SK-N-MC (cell line): ENCODE measurements at regions not wholly inside any gene's neighbourhood (a gene's known extent, or its start where the extent isn't known, plus 50 kb on each side); places are given as distances from the start of the nearest gene placed in this dataset.

Experiments used
- DNase-seq: peaks from one replicate; pipeline ENCODE4 v3.0.0-alpha.2; 2011; ENCODE audit warnings: low read depth, low spot score
- H3K27ac ChIP-seq: fragments of 200-600 bp; sonication (generic); 2 replicates; pipeline ENCODE4 v1.5.1; 2016; ENCODE audit warnings: mixed run types
- H3K36me3 ChIP-seq: fragments of 200-600 bp; sonication (generic); 2 replicates; pipeline ENCODE4 v1.6.1; 2017; ENCODE audit warnings: antibody characterized with exemption, low read length, mixed read lengths; ENCODE audit not compliant: insufficient read depth
- H3K4me3 ChIP-seq: fragments of 200-600 bp; sonication (generic); 2 replicates; pipeline ENCODE4 v1.5.1; 2016
- H3K9ac ChIP-seq: fragments of 200-600 bp; sonication (generic); 2 replicates; pipeline ENCODE4 v1.8.0; 2017; ENCODE audit warnings: mixed run types, mixed read lengths; ENCODE audit not compliant: insufficient read length
- H3K9me3 ChIP-seq: fragments of 200-600 bp; sonication (generic); 2 replicates; pipeline ENCODE4 v1.6.1; 2017; ENCODE audit warnings: low read depth, mild to moderate bottlenecking, antibody characterized with exemption, low read length, moderate library complexity, mixed read lengths
- EZH2 ChIP-seq: fragments of 200-600 bp; sonication (generic); IDR thresholded peaks from one replicate; pipeline ENCODE4 v1.6.1; 2017; ENCODE audit warnings: antibody characterized with exemption
- FOXP2 ChIP-seq: optimal IDR thresholded peaks from 2 replicates; pipeline ENCODE3; 2011; ENCODE audit warnings: mild to moderate bottlenecking, moderate library complexity; ENCODE audit not compliant: insufficient read depth; ENCODE audit errors: extremely low read length, control extremely low read depth
- POLR2AphosphoS5 ChIP-seq: IDR thresholded peaks from 2 replicates; pipeline ENCODE4 v1.6.1; 2012; ENCODE audit warnings: mild to moderate bottlenecking, low read depth, low read length, borderline replicate concordance

DNA sequence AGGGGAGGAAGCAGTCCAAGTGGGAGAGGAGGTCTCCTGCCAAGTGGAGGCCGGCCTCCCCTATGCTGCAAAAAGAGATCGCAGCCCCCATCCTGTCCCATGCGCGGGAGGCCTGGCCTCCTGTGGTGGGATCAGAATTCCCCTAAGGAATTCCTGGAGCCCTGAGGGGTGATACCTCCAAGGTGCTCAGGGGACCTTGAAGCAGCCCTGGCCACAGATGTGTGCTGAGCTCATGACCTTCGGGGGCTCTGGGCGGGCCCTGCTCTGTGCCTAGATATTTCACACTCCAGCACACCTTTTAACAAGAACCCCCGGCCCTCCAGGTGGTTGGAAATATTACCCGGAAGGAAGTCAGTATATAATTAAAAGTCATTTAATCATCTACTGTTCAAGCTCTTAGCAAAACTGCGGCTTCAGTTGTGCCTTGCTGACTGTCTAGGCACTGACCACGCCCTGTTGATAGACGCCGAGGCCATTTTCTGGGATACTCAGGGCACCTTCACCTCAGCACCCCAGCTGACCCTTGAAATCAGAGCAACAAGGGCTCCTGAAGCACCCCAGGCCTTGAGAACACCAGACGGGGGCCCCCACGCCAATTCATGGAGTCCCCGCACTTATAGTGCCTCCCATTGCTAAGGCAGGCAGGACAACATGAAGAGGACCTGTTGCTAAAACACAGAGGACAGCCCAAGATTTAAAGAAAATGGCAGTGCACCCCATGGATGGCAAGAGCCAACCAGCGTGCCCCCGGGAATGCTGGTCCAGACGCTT lies 119.1 kb downstream of the NDUFA10 start:
- Histone ChIP-seq H3K9ac (no peak overlapping the region), H3K9me3 (no peaks in the 10 kb centered on the region), H3K36me3 (no peaks in the 10 kb centered on the region), H3K27ac (no peak overlapping the region), H3K4me3 (no peak overlapping the region)
- DNase-seq: no peak
- TF ChIP-seq POLR2AphosphoS5 (no peak), FOXP2 (no peak)

DNA sequence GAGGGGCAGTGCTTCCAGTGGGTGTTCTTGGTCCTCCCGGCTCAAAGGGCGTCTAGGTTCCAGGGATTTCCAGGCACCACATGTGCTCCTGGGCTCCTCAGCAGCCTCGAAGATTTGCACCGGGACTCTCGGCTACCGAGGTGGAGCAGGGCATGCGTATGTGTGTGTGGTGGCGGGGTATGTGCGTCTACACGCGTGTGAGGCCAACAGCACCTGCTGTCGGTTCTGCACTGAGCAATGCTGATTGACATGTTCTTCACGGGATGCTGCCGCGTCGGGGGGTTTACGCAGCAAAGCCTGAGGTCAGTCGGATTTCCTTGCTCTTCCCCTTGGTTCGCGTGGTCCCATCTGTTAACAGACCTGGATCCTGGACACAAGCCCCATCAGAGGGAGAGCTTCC lies 119.8 kb downstream of the NDUFA10 start:
- DNase-seq: no peak
- no peak overlapping the region for H3K4me3 ChIP-seq
- H3K36me3 ChIP-seq: no peaks in the 10 kb centered on the region
- TF ChIP-seq FOXP2 (no peak), POLR2AphosphoS5 (no peak), EZH2 (no peak)
- H3K9ac ChIP-seq: no peak overlapping the region
- H3K27ac ChIP-seq: no peak overlapping the region
- no peaks in the 10 kb centered on the region for H3K9me3 ChIP-seq

DNA sequence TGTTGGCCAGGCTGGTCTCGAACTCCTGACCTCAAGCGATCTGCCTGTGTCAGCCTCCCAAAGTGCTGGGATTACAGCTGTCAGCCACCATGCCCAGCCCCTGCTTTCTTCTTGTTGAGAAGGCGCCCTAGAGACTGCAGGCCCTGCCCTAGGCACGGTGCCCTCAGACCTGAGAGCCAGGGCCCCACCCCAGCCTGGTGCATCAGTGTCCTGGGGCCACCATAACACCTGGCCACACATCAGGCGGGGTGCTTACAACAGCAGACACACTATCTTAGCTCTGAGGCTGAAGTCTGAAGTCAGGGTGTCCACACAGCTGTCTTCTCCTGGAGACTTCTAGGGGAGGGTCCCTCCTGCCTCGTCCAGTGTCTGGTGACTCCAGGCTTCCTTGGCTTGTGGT lies 120.6 kb downstream of the NDUFA10 start:
- H3K27ac ChIP-seq: no peak overlapping the region
- no peak overlapping the region for H3K9ac ChIP-seq
- no peak for DNase-seq
- TF ChIP-seq EZH2 (no peak), FOXP2 (no peak), POLR2AphosphoS5 (no peak)
- H3K36me3 ChIP-seq: no peaks in the 10 kb centered on the region
- H3K9me3 ChIP-seq: no peaks in the 10 kb centered on the region
- H3K4me3 ChIP-seq: no peak overlapping the region

DNA sequence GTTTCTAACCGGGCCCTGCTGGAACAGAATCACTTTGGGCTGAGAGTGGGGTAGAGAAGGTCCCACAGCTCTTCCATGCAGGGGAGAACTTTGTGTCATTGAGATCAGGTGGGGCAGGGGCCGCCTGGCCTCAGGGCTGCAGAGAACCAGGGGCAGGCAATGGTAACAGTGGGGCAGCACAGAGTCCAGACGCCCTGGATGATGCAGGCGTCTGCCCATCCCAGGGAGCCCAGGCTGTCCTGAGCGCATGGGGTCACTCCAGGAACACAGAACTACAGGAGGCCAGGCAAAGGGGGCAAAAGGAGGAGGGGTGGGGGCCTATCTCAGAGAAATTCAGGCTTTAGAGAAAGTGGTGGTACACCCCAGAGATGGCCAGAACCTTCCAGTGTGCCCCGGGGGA lies 121.3 kb downstream of the NDUFA10 start:
- no peak for DNase-seq
- Histone ChIP-seq H3K9ac (no peak overlapping the region), H3K4me3 (no peak overlapping the region), H3K36me3 (no peaks in the 10 kb centered on the region), H3K27ac (no peak overlapping the region), H3K9me3 (no peaks in the 10 kb centered on the region)
- no peak for TF ChIP-seq POLR2AphosphoS5
- TF ChIP-seq FOXP2: no peak
- no peak for TF ChIP-seq EZH2

DNA sequence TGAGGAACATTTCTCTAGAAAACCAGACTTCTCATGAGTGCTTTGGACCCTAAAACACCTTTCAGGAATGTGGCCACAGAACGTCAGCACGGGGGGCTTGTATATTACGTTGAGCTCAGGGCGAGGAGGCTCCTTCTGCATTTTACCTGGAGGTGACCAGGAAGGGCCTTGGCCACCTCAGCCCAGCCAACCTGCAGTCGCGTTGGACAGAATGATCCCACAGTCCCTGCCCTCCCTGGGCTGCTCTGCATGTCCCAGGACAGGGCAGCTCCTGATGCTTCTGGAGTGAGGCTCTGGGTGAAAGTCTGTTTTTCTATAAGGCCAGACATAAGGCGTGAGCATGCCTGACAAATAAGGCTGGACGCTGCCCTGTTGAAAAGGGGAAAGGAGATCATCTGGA lies 121.9 kb downstream of the NDUFA10 start:
- DNase-seq: no peak
- H3K9ac ChIP-seq: no peak overlapping the region
- TF ChIP-seq EZH2 (no peak), FOXP2 (no peak), POLR2AphosphoS5 (no peak)
- H3K36me3 ChIP-seq: no peaks in the 10 kb centered on the region
- H3K4me3 ChIP-seq: no peak overlapping the region
- H3K27ac ChIP-seq: no peak overlapping the region
- H3K9me3 ChIP-seq: no peaks in the 10 kb centered on the region

DNA sequence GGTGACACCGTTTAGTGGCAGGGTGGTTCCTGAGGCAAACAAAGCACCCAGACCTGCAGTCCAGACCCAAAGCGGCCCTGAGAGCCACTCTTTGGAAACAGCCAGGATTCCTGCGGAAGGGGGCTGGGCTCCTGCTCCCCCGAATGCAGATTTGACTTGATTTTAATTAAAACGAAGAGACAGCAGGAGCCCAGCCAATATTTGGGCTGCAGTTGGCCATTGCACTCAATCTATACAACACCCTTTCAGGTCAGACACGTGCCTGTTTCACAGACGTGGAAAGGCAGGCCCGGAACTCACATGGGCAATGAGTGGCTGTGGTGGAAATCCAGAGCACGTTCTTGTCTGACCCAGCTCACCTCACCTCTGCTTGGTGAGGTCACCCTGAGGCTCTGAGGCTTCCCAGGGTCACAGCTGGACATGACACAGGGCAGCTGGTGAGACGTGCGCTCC lies 122.4 kb downstream of the NDUFA10 start:
- TF ChIP-seq EZH2: no peak
- no peak for TF ChIP-seq FOXP2
- TF ChIP-seq POLR2AphosphoS5: no peak
- H3K36me3 ChIP-seq: no peaks in the 10 kb centered on the region
- no peak for DNase-seq
- no peak overlapping the region for H3K27ac ChIP-seq
- H3K4me3 ChIP-seq: no peak overlapping the region
- H3K9me3 ChIP-seq: no peaks in the 10 kb centered on the region
- no peak overlapping the region for H3K9ac ChIP-seq

DNA sequence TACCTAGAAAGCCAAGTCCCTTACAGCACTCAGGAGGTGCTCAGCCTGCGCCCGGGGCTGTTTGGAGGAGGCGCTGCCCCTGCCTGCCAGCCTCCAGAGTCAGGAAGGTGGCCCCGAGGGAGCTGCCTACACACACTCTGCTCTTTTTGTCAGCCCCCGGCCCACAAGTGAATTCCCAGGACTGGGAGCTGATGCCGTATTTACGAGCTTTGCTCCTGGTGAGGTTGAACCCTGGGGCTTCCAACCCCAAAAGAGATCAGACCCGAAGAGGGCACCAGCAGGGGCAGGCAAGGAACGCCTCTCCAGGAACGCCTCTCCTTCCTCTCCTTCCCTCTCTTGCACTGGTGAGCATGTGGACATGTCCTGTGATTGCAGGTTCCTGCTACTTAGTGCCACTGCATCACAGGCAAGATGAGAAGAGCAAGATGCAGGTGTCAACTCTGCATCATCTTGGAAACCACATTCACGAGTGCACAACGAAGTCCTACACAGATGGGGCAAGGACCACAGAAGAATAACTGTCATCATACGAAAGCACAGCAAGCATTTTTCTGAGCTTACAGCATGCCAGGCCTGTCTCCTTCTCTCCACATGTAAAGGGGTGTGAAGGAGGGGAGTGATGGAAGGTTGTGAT lies 126.7 kb downstream of the NDUFA10 start:
- no peak overlapping the region for H3K27ac ChIP-seq
- TF ChIP-seq POLR2AphosphoS5 (no peak), FOXP2 (no peak), EZH2 (no peak)
- no peak overlapping the region for H3K9ac ChIP-seq
- H3K36me3 ChIP-seq: no peaks in the 10 kb centered on the region
- DNase-seq: no peak
- no peaks in the 10 kb centered on the region for H3K9me3 ChIP-seq
- no peak overlapping the region for H3K4me3 ChIP-seq

DNA sequence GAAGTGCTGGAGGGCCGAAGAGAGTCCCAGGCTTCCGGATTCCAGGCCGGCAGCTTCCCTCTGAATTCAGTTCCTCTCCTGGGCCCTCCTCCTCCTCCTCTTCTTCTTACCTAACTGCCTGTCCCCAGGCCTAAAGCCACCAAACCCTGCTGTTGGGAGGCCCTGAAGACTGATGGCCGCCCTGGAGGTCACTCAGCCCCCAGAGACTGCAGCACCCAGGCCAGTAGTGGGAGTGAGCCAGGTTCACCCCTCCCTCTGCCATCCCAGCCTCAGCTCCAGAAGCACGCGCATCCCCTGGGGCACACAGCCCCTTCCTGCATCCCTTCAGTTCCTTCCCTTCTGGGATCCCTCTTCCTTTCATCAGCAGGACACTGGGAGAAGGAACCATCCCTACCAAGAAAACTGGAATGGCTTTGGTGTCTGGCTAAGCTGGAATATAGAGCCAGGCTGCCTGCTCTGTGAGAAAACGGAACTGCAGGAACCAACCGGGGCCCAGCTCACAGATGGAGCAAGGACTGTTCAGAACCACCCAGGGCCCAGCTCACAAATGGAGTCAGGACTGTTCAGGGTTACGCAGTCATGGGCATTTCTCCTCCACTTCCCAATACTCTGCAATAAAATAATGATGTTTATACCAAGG lies 127.4 kb downstream of the NDUFA10 start:
- no peak for TF ChIP-seq EZH2
- TF ChIP-seq FOXP2: no peak
- no peak for TF ChIP-seq POLR2AphosphoS5
- no peak overlapping the region for H3K4me3 ChIP-seq
- no peak overlapping the region for H3K27ac ChIP-seq
- no peaks in the 10 kb centered on the region for H3K36me3 ChIP-seq
- no peak for DNase-seq
- no peaks in the 10 kb centered on the region for H3K9me3 ChIP-seq
- H3K9ac ChIP-seq: no peak overlapping the region

DNA sequence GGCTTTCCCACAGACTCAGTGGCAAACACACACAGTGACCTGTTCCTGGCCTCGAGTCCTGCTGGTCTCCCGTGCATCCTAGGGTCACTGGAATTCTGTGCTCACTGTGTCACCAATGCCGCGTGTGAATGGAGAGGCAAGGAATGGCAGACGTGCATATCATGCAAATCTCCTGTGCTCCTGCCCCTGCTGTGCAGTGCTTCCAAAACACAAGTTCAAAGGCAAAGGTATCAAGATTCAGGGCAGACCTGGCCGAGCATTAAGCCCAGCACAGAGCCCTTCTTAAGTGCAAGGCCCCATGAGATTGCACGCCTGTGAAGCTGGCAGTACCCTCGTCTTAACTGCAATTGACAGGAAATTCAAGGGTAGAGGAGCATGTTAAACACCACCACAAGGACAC lies 129.1 kb downstream of the NDUFA10 start:
- Histone ChIP-seq H3K9ac (no peak overlapping the region), H3K4me3 (no peak overlapping the region), H3K27ac (no peak overlapping the region), H3K36me3 (no peaks in the 10 kb centered on the region), H3K9me3 (no peaks in the 10 kb centered on the region)
- TF ChIP-seq EZH2 (no peak), FOXP2 (no peak), POLR2AphosphoS5 (no peak)
- DNase-seq: no peak
